ENCODE measurements at regions not wholly inside any gene's neighbourhood (a gene's known extent, or its start where the extent isn't known, plus 50 kb on each side); places are given as distances from the start of the nearest gene placed in this dataset.

DNA sequence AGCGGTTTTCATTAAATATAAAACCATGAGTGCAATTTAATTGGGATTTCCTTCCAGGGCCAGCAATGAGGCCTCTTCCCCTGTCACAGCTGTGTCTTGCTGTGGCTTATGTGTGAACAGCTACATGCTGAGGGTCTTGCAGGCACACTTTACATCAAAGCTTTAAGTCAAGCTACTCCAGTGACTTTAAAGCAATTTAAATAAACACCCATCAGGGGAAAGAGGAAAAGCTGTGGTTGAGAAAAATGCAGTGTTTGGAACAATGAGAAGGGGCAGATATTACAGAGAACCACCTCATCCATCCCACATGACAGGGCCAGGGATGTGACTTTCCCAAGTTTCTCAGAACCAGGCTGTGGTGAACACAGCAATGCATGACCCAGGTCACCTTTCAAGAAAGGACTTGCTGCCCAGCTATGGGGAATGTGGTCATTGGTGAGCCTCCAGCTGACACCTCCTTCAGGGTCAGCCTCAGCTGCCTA, 115.9 kb upstream of the LPAR1 start:
- TF ChIP-seq CTCF (IDR thresholded peaks at IDR 0.05; ENCODE audit: low read depth, low read length, poor library complexity, severe bottlenecking): no peak
- no peak for TF ChIP-seq EZH2phosphoT487 (IDR thresholded peaks at IDR 0.05; ENCODE audit: borderline replicate concordance, low read length)
